ENCODE measurements at regions not wholly inside any gene's neighbourhood (a gene's known extent, or its start where the extent isn't known, plus 50 kb on each side); places are given as distances from the start of the nearest gene placed in this dataset.

DNA sequence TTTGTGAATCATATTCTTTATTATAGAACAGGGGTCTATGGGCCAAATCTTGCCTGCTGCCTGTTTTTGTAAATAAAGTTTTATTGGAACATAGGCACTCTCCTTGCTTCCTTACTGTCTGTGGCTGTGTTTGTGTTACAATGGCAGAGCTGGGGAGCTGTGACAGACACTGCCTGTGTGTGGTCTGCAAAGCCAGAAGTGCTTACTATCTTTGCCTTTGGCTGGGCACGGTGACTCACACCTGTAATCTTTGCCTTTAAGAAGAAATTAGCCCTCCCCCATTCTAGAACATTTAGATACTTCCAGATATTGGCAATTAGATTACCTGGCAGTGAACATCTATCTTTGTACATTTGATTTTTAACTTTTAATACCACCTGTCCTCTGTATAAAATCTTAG, 308.3 kb downstream of the FOXL1 start:
- CTCF ChIA-PET = no interaction called here
- H3K36me3 ChIP-seq (ENCODE audit: control insufficient read depth in 2 of 2, insufficient read depth in 1 of 2, low read length in 2 of 2) = no peaks in the 10 kb centered on the region
- POLR2A ChIA-PET = interaction anchor here (0.5 kb wide), 1 partner anchor 90 kb away, joined by 3 read pairs; no protein-coding TSS in a partner anchor
- TF ChIP-seq GFI1B (tag by site-specific recombination; IDR thresholded peaks at IDR 0.05) (no peak), SP3 (tag by site-specific recombination; IDR thresholded peaks at IDR 0.05) (no peak), BCL11B (tag by site-specific recombination; IDR thresholded peaks at IDR 0.05; ENCODE audit: low read depth) (no peak), BCL6B (tag by site-specific recombination; IDR thresholded peaks at IDR 0.05) (no peak), ZNF324 (tag by site-specific recombination; IDR thresholded peaks at IDR 0.05) (no peak), HOXA7 (CRISPR knock-in tag; IDR thresholded peaks at IDR 0.05; ENCODE audit: borderline replicate concordance) (no peak), ZNF639 (tag by site-specific recombination; IDR thresholded peaks at IDR 0.05) (no peak), SCRT1 (tag by site-specific recombination; IDR thresholded peaks at IDR 0.05; ENCODE audit: borderline replicate concordance) (no peak)
- H3K4me3 ChIP-seq (ENCODE audit: low read depth, low read length) = no peak overlapping the region
- H3K27ac ChIP-seq (ENCODE audit: extremely low read depth, low read depth, low read length) = no peak overlapping the region
- no peaks in the 10 kb centered on the region for H3K9me3 ChIP-seq (ENCODE audit: control insufficient read depth, insufficient read depth, low read depth, low read length)
- no peaks in the 10 kb centered on the region; the same call in 1 of the 2 replicates for H3K4me1 ChIP-seq (ENCODE audit: control insufficient read depth, insufficient read depth, low read length)

- Histone ChIP-seq H3K4me3 (ENCODE audit: low read depth, low read length) (no peak overlapping the region), H3K27ac (ENCODE audit: extremely low read depth, low read depth, low read length) (no peak overlapping the region), H3K4me1 (ENCODE audit: control insufficient read depth, insufficient read depth, low read length) (no peaks in the 10 kb centered on the region; the same call in 1 of the 2 replicates), H3K9me3 (ENCODE audit: control insufficient read depth, insufficient read depth, low read depth, low read length) (no peaks in the 10 kb centered on the region), H3K36me3 (ENCODE audit: control insufficient read depth in 2 of 2, insufficient read depth in 1 of 2, low read length in 2 of 2) (no peaks in the 10 kb centered on the region)
- TF ChIP-seq ZFP69B (tag by site-specific recombination; IDR thresholded peaks at IDR 0.05) = no peak
- no peak for TF ChIP-seq IKZF3 (tag by site-specific recombination; IDR thresholded peaks at IDR 0.05)
- TF ChIP-seq ZNF362 (tag by site-specific recombination; IDR thresholded peaks at IDR 0.05) = no peak
- no peak for TF ChIP-seq ZNF155 (tag by site-specific recombination; IDR thresholded peaks at IDR 0.05)
- ChIA-PET CTCF (no interaction called here), POLR2A (no interaction called here)
Observed at GRCh38 chr16:86887416-86887815, 309.1 kb downstream of the FOXL1 start.

- Histone ChIP-seq H3K36me3 (ENCODE audit: control insufficient read depth in 2 of 2, insufficient read depth in 1 of 2, low read length in 2 of 2) (no peaks in the 10 kb centered on the region), H3K4me3 (ENCODE audit: low read depth, low read length) (no peak overlapping the region), H3K4me1 (ENCODE audit: control insufficient read depth, insufficient read depth, low read length) (no peaks in the 10 kb centered on the region), H3K27ac (ENCODE audit: extremely low read depth, low read depth, low read length) (no peak overlapping the region), H3K9me3 (ENCODE audit: control insufficient read depth, insufficient read depth, low read depth, low read length) (no peaks in the 10 kb centered on the region)
- POLR2A ChIA-PET = no interaction called here
- CTCF ChIA-PET = no interaction called here
- TF ChIP-seq ZNF555 (tag by site-specific recombination; conservative IDR thresholded peaks at IDR 0.05) (no peak), ZNF76 (tag by site-specific recombination; IDR thresholded peaks at IDR 0.05; ENCODE audit: borderline replicate concordance, low read depth) (no peak), ZEB2 (tag by site-specific recombination; IDR thresholded peaks at IDR 0.05) (no peak), FEZF1 (tag by site-specific recombination; IDR thresholded peaks at IDR 0.05) (no peak), ZBTB10 (tag by site-specific recombination; IDR thresholded peaks at IDR 0.05) (no peak), MZF1 (tag by site-specific recombination; IDR thresholded peaks at IDR 0.05; ENCODE audit: borderline replicate concordance) (no peak), ZNF48 (tag by site-specific recombination; IDR thresholded peaks at IDR 0.05) (no peak), HOXD13 (CRISPR knock-in tag; IDR thresholded peaks at IDR 0.05; ENCODE audit: borderline replicate concordance) (no peak)
- TF ChIP-seq, protein P1, sequence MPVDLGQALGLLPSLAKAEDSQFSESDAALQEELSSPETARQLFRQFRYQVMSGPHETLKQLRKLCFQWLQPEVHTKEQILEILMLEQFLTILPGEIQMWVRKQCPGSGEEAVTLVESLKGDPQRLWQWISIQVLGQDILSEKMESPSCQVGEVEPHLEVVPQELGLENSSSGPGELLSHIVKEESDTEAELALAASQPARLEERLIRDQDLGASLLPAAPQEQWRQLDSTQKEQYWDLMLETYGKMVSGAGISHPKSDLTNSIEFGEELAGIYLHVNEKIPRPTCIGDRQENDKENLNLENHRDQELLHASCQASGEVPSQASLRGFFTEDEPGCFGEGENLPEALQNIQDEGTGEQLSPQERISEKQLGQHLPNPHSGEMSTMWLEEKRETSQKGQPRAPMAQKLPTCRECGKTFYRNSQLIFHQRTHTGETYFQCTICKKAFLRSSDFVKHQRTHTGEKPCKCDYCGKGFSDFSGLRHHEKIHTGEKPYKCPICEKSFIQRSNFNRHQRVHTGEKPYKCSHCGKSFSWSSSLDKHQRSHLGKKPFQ (tag by site-specific recombination; IDR thresholded peaks at IDR 0.05) = no peak
- TF ChIP-seq, protein P2, sequence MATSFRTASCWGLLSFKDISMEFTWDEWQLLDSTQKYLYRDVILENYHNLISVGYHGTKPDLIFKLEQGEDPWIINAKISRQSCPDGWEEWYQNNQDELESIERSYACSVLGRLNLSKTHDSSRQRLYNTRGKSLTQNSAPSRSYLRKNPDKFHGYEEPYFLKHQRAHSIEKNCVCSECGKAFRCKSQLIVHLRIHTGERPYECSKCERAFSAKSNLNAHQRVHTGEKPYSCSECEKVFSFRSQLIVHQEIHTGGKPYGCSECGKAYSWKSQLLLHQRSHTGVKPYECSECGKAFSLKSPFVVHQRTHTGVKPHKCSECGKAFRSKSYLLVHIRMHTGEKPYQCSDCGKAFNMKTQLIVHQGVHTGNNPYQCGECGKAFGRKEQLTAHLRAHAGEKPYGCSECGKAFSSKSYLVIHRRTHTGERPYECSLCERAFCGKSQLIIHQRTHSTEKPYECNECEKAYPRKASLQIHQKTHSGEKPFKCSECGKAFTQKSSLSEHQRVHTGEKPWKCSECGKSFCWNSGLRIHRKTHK (tag by site-specific recombination; IDR thresholded peaks at IDR 0.05) = no peak
Observed at GRCh38 chr16:86888231-86889053, 310.1 kb downstream of the FOXL1 start.
